Fibroblast of peridontal ligament (primary cell): ENCODE measurements at regions not wholly inside any gene's neighbourhood (a gene's known extent, or its start where the extent isn't known, plus 50 kb on each side); places are given as distances from the start of the nearest gene placed in this dataset.

Source experiments
- DNase-seq: peaks from one replicate; pipeline ENCODE4 v3.0.0-alpha.2; 2010; ENCODE audit errors: extremely low read depth

DNA sequence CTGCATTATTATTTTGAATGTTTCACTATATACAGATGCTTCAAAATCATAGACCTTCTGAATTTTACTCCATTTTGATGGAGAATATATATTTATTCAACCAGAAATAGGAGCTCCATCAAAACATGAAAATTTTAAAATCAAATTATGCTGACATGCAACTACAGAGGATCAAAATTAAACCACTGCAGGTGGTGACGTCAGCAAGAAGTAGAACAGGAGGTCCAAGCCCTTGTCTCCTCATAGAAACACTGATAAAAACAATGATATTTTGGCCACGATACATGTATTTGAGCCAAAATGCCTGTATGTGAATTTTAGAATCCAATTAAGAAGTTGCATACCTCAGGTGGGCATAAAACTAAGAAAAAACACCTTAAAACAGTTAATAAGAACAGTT is 236.6 kb upstream of the FBXL7 start:
- DNase-seq: no peak

DNA sequence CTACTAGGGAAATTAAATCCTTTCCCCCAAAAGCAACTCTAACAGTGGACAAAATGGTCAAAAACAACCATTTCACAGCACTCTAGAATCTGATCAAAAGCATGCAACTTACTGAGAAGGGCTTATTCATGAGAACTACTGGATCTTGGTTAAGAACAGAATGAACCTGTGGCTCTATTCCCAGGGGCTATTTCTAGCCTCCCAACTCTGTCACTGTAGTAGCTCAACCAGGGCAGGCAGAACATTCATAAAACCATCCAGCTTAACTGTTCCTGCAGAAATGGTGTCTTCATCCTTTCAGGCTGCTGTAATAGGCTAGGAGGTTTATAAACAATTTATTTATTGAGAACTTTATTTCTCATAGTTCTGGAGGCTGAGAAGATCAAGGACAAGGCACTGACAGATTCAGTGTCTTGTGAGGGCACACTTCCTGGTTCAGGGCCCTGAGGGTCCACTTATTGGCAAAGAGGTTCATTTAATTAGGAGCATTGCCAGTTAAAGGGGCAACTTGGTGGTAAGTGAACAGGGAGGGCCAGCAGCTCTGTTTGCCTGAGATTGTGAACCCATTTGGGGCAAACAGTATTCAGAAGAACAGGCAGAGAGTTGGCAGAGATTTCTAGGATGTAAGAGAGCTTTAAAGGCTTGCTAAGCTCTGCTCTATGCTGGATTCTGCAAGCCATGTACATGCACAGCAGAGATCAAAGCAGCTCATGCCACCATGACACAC is 238.5 kb upstream of the FBXL7 start:
- no peak for DNase-seq

DNA sequence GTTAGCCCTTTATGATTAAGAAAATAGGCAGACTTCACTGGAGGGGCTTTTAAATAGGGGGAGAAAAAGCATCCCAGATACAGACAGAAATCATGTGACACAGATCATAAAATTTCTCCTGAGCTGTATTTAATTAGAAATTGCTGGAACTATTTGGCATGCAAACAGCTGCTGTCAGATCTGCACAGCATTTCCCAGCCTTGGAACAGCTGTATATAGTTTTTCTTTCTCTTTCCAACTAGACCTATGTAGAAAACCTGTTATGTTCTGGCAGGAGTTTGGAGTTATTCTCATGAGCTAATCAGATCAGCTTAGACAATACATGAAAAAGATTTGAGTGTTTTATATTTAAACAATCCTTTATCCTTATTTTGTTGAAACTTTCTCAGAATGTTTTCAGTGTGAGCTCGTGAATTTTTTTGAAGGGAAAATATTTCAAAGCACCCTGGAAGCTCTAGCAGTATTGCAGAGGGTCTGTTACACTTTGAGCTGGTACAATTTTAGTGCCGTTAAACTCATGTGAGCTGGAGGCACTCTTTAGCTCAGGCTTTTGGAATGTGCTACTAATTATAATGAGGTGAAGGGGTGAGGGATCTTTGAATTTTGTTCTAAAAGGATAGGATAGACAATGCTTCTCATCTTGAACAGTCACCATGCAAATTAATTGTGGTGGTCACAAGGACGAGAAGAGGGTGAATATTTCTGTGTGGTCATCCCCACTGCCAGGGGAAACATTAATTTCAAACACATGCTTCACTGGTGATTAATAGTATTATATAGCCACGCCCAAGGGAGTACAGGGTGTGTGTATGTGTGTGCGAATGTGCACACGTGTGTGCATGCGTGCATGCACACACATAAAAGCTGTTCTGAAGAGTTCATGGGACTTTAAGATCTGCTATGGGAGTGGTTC is 239.4 kb upstream of the FBXL7 start:
- DNase-seq: no peak

DNA sequence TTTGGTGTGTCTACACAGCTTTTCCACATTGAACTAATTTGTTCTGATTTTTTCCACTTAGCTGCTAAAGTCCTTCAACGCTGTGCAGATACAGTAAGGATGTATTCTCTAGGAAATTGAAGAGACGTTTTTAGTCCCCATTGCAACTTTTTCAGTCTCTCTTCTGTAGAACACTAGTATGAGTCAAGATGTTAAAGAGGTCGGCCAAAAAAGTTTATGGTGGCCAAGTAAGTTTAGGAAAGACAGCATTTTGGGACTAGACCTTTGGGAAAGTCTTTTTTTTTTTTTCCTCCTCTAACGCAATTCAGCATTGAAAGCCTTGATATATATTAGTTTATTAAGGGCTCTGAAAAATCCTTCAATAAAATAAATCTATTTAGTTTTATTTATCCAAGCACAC is 243.5 kb upstream of the FBXL7 start:
- DNase-seq: no peak

DNA sequence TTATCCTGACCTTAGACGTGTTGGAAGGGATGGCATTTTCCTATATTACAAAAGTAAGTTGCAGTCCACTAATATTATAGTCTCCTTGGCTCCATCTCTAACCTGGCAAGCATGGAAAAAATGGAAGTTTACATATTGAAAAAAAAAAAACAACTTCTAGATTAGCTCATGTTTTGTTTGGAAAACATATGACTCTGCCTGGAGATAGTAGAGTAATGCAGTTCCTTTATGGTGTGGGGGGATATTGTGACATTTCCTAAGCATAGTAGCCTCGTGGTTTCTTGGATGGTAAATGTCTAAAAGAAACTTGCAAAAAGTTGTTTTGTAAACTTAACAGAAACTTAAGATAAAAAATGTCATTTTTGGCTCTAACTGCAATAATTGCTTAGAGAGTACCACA is 244.4 kb upstream of the FBXL7 start:
- no peak for DNase-seq

DNA sequence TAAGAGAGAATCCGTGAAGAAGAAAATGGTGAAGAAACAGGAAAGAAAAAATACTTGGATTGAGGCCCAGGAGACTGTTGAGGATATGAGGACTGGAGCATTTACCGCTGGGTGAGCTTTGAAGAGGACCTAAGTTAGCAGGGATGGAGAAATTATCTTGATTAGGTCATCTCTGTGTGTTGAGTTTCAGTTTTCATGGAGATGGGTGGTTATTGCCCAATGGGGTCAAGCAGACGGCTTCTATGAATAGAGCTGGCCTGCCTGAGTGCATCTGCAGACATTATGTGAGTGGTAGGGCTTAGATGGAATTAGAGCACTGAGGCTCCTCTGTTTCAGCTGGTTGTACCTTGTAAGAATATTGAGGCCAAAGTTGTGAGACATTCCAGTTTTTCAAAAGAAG is 245.4 kb upstream of the FBXL7 start:
- no peak for DNase-seq

DNA sequence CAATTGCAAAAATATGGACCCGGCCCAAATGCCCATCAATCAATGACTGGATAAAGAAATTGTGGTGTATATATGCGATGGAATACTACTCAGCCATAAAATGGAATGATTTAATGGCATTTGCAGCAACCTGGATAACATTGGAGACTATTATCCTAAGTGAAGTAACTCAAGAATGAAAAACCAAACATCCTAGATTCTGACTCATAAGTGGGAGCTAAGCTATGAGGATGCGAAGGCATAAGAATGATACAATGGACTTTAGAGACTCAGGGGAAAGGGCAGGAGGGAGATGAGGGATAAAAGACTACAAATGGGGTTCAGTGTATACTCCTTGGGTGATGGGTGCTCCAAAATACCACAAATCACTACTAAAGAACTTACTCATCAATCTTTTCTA is 247.6 kb upstream of the FBXL7 start:
- DNase-seq: no peak

DNA sequence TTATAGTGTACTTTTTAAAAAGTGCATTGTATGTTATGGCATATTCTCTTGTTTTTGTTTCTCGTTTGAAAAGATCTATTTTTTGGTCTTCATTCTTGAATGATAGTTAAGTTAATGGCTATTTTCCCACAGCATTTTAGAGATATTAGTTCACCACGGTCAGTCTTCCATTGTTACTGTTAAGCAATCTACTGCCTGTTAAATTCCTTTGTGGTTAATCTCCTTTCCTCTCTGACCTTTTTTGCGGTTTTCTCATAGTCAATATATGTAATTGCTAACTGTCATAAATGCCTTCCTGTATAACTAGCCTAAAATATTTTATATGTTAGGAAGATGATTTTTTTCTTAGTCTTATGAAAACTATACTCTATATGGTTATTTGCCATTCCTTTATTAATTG is 250.8 kb upstream of the FBXL7 start:
- DNase-seq: peak; percentile 7

DNA sequence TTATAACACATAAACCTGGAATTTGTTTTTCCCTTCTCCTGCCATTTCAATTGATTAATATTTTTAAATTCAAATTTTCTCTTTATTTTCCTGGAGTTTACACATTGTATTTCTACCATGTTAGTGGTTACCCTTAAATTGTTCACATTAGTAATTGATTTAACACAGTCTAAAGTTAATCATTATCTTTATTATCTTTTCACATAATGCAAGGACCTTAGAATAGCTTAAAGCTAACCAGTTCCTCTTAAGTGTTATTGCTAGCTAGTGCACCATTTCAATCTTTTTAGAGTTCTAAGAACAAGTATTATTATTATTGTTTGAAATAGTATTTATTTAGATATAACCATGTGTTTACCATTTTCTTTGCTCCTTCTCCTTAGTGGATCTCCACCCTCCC is 251.2 kb upstream of the FBXL7 start:
- no peak for DNase-seq

DNA sequence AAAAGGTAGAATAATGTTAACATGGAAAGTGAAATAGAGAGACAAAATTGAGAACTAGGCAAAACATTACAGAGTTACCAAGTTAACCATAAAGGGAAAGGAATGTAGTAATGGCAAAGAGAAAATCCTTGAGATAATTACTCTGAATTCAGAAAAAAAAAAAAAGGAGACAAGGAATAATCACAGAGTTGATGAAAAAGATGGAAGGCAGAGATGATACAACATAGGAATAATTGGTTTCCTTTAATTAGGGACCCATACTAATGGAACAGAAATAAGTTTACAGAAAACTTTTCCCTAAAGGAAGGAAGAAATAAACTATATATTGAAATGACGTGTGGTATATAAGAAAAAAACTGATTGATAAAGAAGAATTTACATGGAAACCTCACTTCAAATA is 254.1 kb upstream of the FBXL7 start:
- DNase-seq: no peak

DNA sequence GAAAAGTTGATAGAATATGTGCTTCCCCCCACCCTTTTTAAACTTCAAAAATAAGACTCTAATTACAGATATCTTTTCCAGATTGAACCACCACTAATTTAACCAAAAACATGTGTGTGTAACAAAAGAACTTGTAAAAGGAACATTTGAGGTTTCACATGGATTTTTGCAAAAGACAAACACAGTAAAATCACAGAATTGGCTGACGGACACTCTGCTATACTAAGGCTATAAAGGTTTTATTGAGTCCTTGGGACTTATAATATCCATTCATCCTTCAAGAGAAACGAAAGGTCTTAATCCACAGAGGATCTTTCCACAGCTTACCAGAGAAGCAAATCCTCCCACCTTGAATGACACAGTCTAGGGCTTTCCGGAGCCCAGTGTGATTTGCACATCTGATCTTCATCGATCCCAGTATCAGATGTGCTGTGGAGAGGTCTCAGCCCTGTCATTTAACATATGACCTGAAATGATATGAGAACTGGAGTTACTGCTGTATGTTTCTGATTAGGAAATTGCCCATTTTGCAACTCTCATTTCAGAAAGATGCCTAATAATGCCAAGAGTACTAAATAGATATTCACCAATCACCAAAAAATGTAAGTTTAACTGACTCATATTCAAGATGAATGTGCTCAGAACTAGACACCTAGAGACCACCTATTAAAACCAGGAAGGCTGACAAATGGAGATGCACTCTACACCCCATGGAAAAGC is 256.5 kb upstream of the FBXL7 start:
- no peak for DNase-seq

DNA sequence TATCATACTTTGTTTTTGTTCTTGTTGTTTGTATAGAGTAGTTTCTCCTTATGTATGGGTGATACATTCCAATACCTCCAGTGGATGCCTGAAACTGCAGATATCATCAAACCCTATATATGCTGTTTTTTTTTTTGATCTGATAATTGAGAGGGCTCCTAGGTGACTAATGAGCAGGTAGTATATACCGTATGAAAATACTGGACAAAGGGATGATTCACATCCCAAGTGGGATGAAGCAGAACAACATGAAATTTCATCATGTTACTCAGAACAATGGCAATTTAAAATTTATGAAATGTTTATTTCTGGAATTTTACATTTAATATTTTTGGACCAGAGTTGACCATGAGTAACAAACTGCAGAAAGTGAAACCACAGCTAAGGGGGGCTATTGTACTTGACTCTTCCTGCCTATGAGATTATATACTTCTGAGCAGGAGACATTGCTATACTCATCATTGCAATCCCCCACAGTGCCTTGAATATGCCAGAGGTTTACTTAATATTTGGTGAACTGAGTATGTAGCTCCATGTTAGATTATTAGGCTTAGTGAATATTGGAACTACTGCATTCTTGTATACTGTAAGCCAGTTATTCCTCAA is 258.7 kb upstream of the FBXL7 start:
- DNase-seq: no peak

DNA sequence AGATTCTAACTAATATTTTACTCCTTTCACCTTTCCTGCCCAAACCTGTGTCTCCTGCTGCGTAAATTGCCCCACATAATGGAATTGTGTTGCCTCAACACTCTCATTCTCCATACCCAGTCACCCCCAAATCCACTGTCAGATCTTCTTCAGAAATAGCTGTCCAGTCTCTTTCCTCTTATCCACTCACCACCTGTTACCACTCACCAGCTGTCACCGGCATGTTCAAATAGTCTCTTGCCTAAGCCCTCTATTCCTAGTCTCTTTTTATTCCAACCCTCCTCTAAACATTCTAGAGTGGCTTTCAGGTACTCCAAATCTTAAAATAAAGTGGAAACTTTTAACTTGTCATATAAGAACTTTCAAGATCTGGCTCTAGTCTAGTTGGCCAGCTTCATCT is 262.0 kb upstream of the FBXL7 start:
- no peak for DNase-seq

DNA sequence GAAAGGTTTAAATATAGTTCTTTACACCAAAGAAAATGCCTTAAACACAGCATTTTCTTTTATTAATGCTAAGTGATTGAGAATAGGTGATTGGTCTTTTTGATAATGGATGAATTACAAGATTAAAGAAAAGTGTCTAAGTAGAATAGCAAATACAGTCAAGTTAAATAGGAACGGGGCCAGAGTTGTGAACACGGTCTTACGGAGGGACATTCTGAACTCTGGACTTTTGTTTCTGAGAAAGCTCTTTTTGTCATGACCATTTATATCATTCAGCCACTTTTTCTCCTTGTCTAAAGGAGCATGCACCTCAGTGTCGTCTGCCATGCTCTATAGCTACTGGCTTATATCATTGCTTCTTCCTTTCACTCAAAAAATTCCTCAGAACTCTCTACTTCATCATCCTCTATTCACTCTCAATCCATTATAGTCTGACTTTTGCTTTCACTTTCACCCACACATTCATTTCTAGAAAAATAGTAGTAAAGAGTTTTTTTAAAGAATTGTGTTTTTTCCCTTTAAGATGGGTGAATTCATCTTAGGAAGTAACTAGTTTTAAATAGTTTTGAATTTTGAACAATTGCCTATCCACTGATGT is 263.0 kb upstream of the FBXL7 start:
- DNase-seq: no peak

DNA sequence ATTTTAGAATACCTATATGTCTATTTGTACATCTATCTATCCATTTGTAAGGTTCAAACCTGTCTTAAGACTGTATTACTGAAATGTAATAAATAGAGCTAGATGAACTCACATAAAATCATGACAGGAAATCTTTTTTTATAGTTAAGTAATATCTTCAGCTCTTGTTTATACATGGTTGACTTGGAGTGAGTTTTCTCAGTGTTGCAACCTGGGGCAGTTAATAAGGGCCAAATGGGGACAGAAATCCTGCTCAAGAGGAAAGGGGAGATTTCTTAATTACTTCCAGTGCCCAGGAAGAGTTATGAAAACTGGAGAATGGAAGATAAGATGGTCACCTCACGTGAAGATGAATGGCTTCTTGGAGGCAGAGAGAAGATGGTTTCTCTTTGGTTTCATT is 265.1 kb upstream of the FBXL7 start:
- no peak for DNase-seq

DNA sequence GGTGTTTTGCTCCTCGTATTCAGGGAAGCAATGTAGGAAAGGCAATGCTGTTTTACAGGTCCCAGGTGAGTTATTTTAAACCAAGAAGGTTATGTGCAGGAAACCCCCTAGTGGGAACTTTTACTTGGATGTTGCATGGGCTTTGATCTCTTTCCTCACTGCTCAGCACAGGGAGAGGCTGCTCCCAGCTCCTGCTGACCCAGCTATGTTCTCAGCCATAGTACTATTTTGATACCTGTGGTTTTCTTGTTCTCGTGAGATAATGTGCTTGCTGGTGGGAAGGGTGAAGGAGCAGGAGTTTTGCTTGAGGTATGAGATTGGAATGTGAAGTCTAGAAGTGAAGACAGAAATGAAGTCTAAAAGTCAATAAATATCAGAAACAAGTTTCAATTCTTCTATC is 265.6 kb upstream of the FBXL7 start:
- no peak for DNase-seq

DNA sequence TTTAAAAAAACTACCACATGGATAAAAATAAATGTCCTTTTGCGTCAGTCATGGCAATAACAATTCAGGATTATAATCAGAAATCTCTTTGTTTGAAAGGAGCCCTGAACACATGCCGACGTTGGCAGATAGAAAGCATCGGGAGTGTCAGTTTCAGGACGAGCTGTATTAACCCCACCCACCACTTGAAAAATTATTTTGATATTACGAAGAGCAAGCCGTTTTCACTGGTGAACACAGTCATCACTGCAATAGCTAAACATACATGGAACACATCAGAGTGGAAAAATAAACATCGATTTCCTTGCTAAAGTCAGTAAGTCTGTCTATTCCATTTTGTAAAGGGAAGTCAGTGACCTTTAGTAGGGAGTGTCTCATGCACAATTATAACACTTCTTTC is 266.4 kb upstream of the FBXL7 start:
- no peak for DNase-seq

DNA sequence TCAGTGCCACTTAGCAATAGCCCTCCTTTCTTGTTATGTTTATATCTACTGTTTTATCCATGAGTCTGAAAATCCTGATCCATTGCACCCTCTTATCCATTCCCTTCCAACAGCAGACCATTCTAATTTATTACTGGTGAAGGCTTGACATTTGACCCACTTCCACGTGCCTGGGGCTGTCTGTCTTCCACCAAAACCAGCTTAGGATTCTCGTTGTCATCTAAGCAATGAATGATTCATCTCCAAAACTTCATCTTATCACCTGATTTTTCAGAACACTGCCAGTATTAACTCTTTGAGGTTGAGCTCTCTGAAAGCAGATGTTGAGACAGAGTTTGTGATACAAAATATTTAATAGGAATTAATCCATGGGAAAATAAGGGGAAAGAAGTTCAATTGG is 277.8 kb upstream of the FBXL7 start:
- no peak for DNase-seq

DNA sequence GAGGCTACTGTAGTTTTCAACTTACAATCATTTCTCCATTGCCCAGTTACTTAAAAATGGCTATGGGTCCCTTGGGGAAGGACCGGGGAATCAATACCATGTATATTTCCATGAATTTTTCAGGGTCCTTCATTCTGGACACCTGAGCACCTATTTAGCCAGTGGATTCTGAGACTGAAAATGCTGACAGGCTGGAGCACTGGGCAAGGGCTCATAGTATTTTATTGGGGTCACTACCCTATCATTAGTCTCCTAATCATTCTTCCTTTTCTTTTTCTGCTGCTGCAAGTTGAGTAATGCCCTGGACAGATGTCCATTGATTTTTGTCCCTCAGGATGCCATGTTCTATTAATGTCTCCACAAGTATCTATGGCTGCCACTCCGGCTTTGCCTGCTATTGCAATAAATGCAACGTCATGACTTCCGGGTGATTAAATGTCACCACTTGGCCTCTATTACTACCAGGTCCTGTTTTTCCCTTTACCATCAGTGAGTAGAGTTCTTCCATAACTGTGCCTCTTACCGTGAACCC is 279.3 kb upstream of the FBXL7 start:
- no peak for DNase-seq

DNA sequence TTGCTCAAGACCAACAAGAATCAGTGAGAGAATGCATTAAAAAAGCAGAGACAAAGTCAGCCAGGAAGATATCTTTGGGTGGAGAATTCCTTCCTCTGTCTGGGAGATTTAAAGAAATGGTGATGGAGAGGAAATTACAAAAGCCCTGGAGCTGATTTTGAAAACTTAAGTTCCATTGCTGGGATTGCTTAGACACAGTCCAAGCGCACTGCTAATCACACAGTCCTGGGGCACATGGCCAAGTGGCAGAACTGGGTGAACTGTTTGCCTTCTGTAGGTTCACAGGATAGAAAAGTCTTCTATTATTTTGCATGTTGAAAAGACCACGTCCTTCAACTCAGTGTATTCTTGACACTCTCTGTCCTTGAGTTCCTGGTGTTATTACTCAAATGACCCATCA is 284.9 kb upstream of the FBXL7 start:
- DNase-seq: no peak

DNA sequence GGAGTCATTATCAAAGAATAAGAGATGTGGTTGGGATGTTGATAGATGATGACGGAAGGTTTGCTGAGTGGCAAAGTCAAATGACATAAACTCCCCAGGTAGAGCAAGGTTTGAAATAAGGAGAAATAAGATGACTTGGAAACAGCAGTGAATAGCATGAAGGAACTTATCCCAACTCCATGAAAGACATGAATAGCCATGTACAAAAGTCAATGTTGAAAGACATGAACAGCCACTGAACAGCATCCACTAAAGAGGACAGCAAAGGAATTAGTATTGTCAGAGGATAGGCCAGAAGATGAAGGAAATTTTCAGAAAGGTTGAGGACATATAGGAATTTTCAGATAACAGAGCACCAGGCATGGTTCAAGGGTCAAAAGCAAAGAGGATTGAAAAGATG is 286.0 kb upstream of the FBXL7 start:
- DNase-seq: no peak
